ENCODE measurements at regions not wholly inside any gene's neighbourhood (a gene's known extent, or its start where the extent isn't known, plus 50 kb on each side); places are given as distances from the start of the nearest gene placed in this dataset.

DNA sequence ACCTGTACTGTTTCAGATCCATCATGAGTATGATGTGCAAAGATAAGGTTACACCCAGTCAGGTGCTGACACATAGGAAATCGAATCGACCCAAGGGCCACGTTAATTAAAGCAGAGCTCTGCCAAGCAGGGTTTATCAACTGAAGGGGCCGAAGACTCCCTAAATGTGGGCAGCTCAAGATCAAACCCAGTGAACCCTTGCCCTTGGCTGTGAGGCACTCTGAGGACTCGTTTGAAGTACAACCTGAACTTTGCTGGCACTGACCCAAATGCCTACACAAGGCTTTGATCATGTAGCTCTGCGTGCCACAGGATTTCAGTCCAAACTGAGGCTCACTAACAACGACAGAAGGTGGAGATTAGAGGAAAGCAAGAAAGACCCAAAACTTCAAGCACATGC, 352.1 kb downstream of the MTX2 start:
- Mint-ChIP-seq H3K27ac (no peak overlapping the region), H3K4me1 (peaks cover 4% of the 10 kb centered on the region), H3K9me3 (peaks cover 23% of the 10 kb centered on the region), H3K4me3 (no peak overlapping the region), H3K27me3 (ENCODE audit: low read depth) (peaks cover 29% of the 10 kb centered on the region), H3K36me3 (no peaks in the 10 kb centered on the region)
- no peak for DNase-seq (ENCODE audit: low spot score in 2 of 2, unreplicated experiment in 2 of 2)
- TF ChIP-seq, protein P1, sequence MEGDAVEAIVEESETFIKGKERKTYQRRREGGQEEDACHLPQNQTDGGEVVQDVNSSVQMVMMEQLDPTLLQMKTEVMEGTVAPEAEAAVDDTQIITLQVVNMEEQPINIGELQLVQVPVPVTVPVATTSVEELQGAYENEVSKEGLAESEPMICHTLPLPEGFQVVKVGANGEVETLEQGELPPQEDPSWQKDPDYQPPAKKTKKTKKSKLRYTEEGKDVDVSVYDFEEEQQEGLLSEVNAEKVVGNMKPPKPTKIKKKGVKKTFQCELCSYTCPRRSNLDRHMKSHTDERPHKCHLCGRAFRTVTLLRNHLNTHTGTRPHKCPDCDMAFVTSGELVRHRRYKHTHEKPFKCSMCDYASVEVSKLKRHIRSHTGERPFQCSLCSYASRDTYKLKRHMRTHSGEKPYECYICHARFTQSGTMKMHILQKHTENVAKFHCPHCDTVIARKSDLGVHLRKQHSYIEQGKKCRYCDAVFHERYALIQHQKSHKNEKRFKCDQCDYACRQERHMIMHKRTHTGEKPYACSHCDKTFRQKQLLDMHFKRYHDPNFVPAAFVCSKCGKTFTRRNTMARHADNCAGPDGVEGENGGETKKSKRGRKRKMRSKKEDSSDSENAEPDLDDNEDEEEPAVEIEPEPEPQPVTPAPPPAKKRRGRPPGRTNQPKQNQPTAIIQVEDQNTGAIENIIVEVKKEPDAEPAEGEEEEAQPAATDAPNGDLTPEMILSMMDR (IDR thresholded peaks at IDR 0.05; ENCODE audit: unreplicated experiment), result no peak

DNA sequence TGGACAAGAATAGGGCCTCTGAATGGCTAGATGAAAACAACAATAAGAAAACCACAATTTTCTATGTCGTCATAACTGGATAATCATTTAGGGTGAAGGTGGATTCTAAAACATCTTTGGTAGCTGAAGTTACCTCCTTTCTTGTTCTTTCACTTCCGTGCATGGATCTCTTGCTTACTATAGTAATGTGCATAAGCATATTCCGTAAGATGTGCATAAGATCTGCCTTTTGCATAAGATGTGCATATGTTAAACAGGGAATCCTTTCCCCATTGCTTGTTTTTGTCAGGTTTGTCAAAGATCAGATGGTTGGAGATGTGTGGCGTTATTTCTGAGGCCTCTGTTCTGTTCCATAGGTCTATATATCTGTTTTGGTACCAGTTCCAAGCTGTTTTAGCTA, 353.6 kb downstream of the MTX2 start:
- TF ChIP-seq, protein P1 (IDR thresholded peaks at IDR 0.05; ENCODE audit: unreplicated experiment), result no peak
- no peak for DNase-seq (ENCODE audit: low spot score in 2 of 2, unreplicated experiment in 2 of 2)
- peaks cover 4% of the 10 kb centered on the region for H3K4me1 Mint-ChIP-seq
- no peak overlapping the region for H3K4me3 Mint-ChIP-seq
- no peaks in the 10 kb centered on the region for H3K36me3 Mint-ChIP-seq
- peaks cover 23% of the 10 kb centered on the region for H3K9me3 Mint-ChIP-seq
- peaks cover 41% of the 10 kb centered on the region for H3K27me3 Mint-ChIP-seq (ENCODE audit: low read depth)
- no peak overlapping the region for H3K27ac Mint-ChIP-seq

DNA sequence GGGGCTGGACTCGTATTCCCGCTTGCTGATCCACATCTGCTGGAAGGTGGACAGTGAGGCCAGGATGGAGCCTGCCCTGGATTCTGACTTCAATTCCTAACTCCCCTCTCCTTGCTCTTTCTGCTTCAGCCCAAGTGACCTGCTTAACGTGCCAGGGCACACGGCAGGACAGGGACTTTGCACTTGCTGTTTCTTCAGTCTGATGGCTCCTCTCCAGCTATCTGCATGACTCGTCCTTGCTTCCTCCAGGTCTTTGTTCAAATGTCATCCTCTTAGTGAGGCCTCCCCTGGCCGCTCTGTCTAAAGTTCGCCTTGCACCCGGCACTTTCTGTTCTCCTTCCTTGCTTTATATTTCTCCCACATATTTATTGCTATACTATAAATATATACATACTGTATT, 357.6 kb downstream of the MTX2 start:
- H3K36me3 Mint-ChIP-seq, result no peaks in the 10 kb centered on the region
- H3K27me3 Mint-ChIP-seq (ENCODE audit: low read depth), result peaks cover 68% of the 10 kb centered on the region
- H3K27ac Mint-ChIP-seq, result no peak overlapping the region
- peaks cover under 1% of the 10 kb centered on the region for H3K4me1 Mint-ChIP-seq
- DNase-seq (ENCODE audit: low spot score in 2 of 2, unreplicated experiment in 2 of 2), result no peak
- TF ChIP-seq, protein P1 (IDR thresholded peaks at IDR 0.05; ENCODE audit: unreplicated experiment), result no peak
- peaks cover 18% of the 10 kb centered on the region for H3K9me3 Mint-ChIP-seq
- no peak overlapping the region for H3K4me3 Mint-ChIP-seq

DNA sequence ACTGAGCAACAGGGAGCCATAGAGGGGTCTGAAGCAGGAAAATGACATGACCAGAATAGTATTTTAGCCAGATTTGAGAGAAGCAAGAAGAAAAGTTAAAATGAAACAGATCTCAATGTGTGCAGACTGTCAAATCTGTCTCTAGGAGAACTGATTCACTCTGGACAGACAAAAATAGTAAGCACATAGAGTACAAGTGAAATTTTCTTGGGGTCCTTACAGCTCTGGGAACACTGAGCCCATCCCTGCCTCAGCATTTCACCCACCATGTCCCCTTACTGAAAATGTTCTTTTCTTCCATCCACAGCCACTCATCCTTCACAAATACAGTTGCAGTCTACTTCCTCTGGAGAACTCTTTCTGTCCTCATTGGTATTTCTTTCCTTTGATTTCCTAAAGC, 359.2 kb downstream of the MTX2 start:
- Mint-ChIP-seq H3K4me1 (no peaks in the 10 kb centered on the region), H3K9me3 (peaks cover 12% of the 10 kb centered on the region), H3K4me3 (no peak overlapping the region), H3K36me3 (no peaks in the 10 kb centered on the region), H3K27ac (no peak overlapping the region), H3K27me3 (ENCODE audit: low read depth) (peaks cover 76% of the 10 kb centered on the region)
- TF ChIP-seq, protein P1 (IDR thresholded peaks at IDR 0.05; ENCODE audit: unreplicated experiment), result no peak
- no peak for DNase-seq (ENCODE audit: low spot score in 2 of 2, unreplicated experiment in 2 of 2)

DNA sequence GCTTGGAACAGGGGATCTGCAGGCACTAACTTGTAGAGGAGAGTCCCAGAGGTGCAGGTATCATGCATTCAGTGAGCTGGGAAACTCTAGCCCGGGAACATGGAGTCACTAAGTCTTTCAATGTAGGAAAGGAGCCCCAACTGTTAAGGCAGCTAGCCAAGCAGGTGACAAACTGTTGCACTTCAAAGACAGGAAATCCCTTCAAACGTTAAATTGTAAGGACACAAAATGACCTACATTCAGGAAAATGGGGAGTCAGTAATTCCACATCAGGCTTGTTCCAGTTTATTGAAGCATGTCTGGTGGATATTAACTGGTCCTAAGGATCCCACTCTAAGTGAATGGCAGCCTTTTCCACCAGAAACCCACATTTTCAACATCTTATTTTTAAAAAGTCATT, 364.5 kb downstream of the MTX2 start:
- Mint-ChIP-seq H3K27ac (no peak overlapping the region), H3K4me1 (peaks cover 3% of the 10 kb centered on the region), H3K4me3 (no peak overlapping the region), H3K9me3 (no peaks in the 10 kb centered on the region), H3K36me3 (no peaks in the 10 kb centered on the region), H3K27me3 (ENCODE audit: low read depth) (peaks cover 75% of the 10 kb centered on the region)
- TF ChIP-seq, protein P1 (IDR thresholded peaks at IDR 0.05; ENCODE audit: unreplicated experiment), result no peak
- no peak for DNase-seq (ENCODE audit: low spot score in 2 of 2, unreplicated experiment in 2 of 2)

DNA sequence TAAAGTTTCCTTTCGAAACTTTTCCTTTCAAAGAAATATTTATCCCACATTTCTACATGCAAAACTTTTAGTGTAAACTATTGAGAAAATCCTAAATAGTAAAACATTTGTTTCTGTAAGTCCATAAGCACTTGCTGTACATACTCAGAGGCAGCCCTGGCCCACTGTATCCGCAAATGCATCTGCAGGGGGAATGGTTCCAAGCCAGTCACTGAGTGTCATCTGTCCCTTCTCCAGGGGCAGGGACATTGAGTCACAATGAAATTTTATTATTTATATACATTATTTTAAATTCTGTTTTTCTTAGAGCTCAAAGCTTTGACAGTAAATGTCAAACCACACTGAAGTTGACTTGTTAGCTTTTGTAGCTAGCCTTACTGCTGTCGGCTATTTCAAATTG, 367.2 kb downstream of the MTX2 start:
- TF ChIP-seq, protein P1 (IDR thresholded peaks at IDR 0.05; ENCODE audit: unreplicated experiment), result no peak
- Mint-ChIP-seq H3K27ac (no peak overlapping the region), H3K4me3 (no peak overlapping the region), H3K4me1 (peaks cover 4% of the 10 kb centered on the region), H3K36me3 (no peaks in the 10 kb centered on the region), H3K27me3 (ENCODE audit: low read depth) (peaks cover 80% of the 10 kb centered on the region), H3K9me3 (no peaks in the 10 kb centered on the region)
- DNase-seq (ENCODE audit: low spot score in 2 of 2, unreplicated experiment in 2 of 2), result no peak
